Caco-2 (cell line): ENCODE measurements at regions not wholly inside any gene's neighbourhood (a gene's known extent, or its start where the extent isn't known, plus 50 kb on each side); places are given as distances from the start of the nearest gene placed in this dataset.

ENCODE experiments used
- BruUV-seq: library from RNA; stranded (reverse); fragments of 400-500 nt; replicated peaks from 2 replicates; lab custom pipeline; 2021; lab: Mats Ljungman, UMichigan
- CTCF ChIA-PET: fragments of 300-600 bp; sonication (Branson Sonifier 250); formaldehyde crosslinking; loops from one replicate; lab custom pipeline; 2022; ENCODE audit warnings: antibody characterized with exemption; lab: Charles Lee
- POLR2A ChIA-PET: fragments of 300-600 bp; sonication (Branson Sonifier 250); formaldehyde crosslinking; loops from one replicate; lab custom pipeline; 2022; ENCODE audit warnings: antibody characterized with exemption; lab: Charles Lee
- DNase-seq, 2 experiments: peaks; one replicate each; pipeline versions ENCODE4 v3.0.0 to v3.0.0-alpha.2; 2020 to 2022
- H3K27me3 ChIP-seq: replicated peaks from 2 replicates; pipeline ENCODE4 v1.6.0; 2011; ENCODE audit warnings: low read length; ENCODE audit not compliant: control insufficient read depth, insufficient read depth
- H3K36me3 ChIP-seq: 2 replicates; pipeline ENCODE4 v1.5.1; 2011; ENCODE audit warnings: low read length; ENCODE audit not compliant: control insufficient read depth, insufficient read depth
- H3K4me1 ChIP-seq: fragments of 250-450 bp; sonication (Bioruptor Pico); 2 replicates; pipeline ENCODE4 v1.5.1; 2020; ENCODE audit warnings: mild to moderate bottlenecking
- H3K4me3 ChIP-seq: 2 replicates; pipeline ENCODE4 v1.5.1; 2011; ENCODE audit warnings: low read depth, mild to moderate bottlenecking, control low read depth, low read length
- H3K9me3 ChIP-seq: fragments of 250-450 bp; sonication (Bioruptor Pico); 2 replicates; pipeline ENCODE4 v1.5.1; 2020; ENCODE audit warnings: mild to moderate bottlenecking, moderate library complexity
- H3K27ac Mint-ChIP-seq: one replicate; pipeline ENCODE4 v1.8.0; 2022; ENCODE audit warnings: mixed read lengths; ENCODE audit not compliant: unreplicated experiment
- H3K27me3 Mint-ChIP-seq: one replicate; pipeline ENCODE4 v1.8.0; 2022; ENCODE audit warnings: mixed read lengths; ENCODE audit not compliant: insufficient read depth, unreplicated experiment
- H3K36me3 Mint-ChIP-seq: one replicate; pipeline ENCODE4 v1.8.0; 2022; ENCODE audit warnings: mild to moderate bottlenecking, mixed read lengths; ENCODE audit not compliant: insufficient read depth, unreplicated experiment
- H3K4me1 Mint-ChIP-seq: one replicate; pipeline ENCODE4 v1.8.0; 2022; ENCODE audit warnings: low read depth, mixed read lengths; ENCODE audit not compliant: unreplicated experiment
- H3K4me3 Mint-ChIP-seq: one replicate; pipeline ENCODE4 v1.8.0; 2022; ENCODE audit warnings: mild to moderate bottlenecking, moderate library complexity, mixed read lengths; ENCODE audit not compliant: unreplicated experiment
- H3K9me3 Mint-ChIP-seq: one replicate; pipeline ENCODE4 v1.8.0; 2022; ENCODE audit warnings: mixed read lengths; ENCODE audit not compliant: unreplicated experiment
- CTCF ChIP-seq, 2 experiments: fragments of 200-600 bp in 1 of 2; IDR thresholded peaks; 1 replicate in 1 of 2; 2 replicates in 1 of 2; pipeline versions ENCODE4 v1.5.1 to v1.8.0; 2011 to 2022; ENCODE audit warnings: antibody characterized with exemption in 1 of 2, control low read depth in 1 of 2, inconsistent platforms in 1 of 2, low read depth in 1 of 2, low read length in 1 of 2, mild to moderate bottlenecking in 1 of 2, moderate library complexity in 1 of 2; ENCODE audit not compliant: insufficient read depth in 1 of 2, severe bottlenecking in 1 of 2, unreplicated experiment in 1 of 2
- intact Hi-C: fragments of 100-400 bp; cut with micrococcal nuclease; formaldehyde crosslinking; loops from one replicate; pipeline ENCODE4 v1.10.0; 2022; ENCODE audit not compliant: unreplicated experiment

- Mint-ChIP-seq H3K4me3 (no peak overlapping the region), H3K4me1 (no peaks in the 10 kb centered on the region), H3K27ac (no peak overlapping the region), H3K9me3 (no peaks in the 10 kb centered on the region), H3K27me3 (no peaks in the 10 kb centered on the region), H3K36me3 (no peaks in the 10 kb centered on the region)
- TF ChIP-seq CTCF (IDR thresholded peaks at IDR 0.05; ENCODE audit: insufficient read depth in 1 of 2, low read depth in 1 of 2, low read length in 1 of 2, severe bottlenecking in 1 of 2, unreplicated experiment in 1 of 2), result no peak
- no peaks in the 10 kb centered on the region for H3K9me3 ChIP-seq
- no peaks in the 10 kb centered on the region for H3K27me3 ChIP-seq
- H3K4me3 ChIP-seq, result no peak overlapping the region
- CTCF ChIA-PET, result no interaction called here
- BruUV-seq, result no TSS peak
- intact Hi-C loops, result no loop called here
- no peaks in the 10 kb centered on the region for H3K36me3 ChIP-seq
- no peak for DNase-seq
- no peaks in the 10 kb centered on the region for H3K4me1 ChIP-seq
- POLR2A ChIA-PET, result no interaction called here
Observed at GRCh38 chr18:27394687-27395086, 209.6 kb upstream of the CHST9 start.

GRCh38 chr18:27382567-27383216 is 197.6 kb upstream of the CHST9 start:
- H3K27ac Mint-ChIP-seq, result no peak overlapping the region
- no peak overlapping the region for H3K4me3 Mint-ChIP-seq
- Histone ChIP-seq H3K4me1 (no peaks in the 10 kb centered on the region), H3K4me3 (no peak overlapping the region), H3K9me3 (no peaks in the 10 kb centered on the region), H3K27me3 (no peaks in the 10 kb centered on the region), H3K36me3 (no peaks in the 10 kb centered on the region)
- TF ChIP-seq CTCF (IDR thresholded peaks at IDR 0.05; ENCODE audit: insufficient read depth in 1 of 2, low read depth in 1 of 2, low read length in 1 of 2, severe bottlenecking in 1 of 2, unreplicated experiment in 1 of 2), result no peak
- H3K36me3 Mint-ChIP-seq, result no peaks in the 10 kb centered on the region
- ChIA-PET POLR2A (no interaction called here), CTCF (no interaction called here)
- DNase-seq, result no peak
- no TSS peak for BruUV-seq
- no peaks in the 10 kb centered on the region for H3K9me3 Mint-ChIP-seq
- no peaks in the 10 kb centered on the region for H3K4me1 Mint-ChIP-seq
- intact Hi-C loops, result no loop called here
- peaks cover 3% of the 10 kb centered on the region for H3K27me3 Mint-ChIP-seq

GRCh38 chr18:27378431-27379095 is 193.5 kb upstream of the CHST9 start:
- intact Hi-C loops, result no loop called here
- no peak for DNase-seq
- CTCF ChIA-PET, result no interaction called here

More at GRCh38 chr18:27378431-27379095, 193.5 kb upstream of the CHST9 start:
- H3K4me1 Mint-ChIP-seq, result no peaks in the 10 kb centered on the region
- no TSS peak for BruUV-seq
- no peaks in the 10 kb centered on the region for H3K9me3 ChIP-seq
- H3K36me3 Mint-ChIP-seq, result no peaks in the 10 kb centered on the region
- no peak overlapping the region for H3K27ac Mint-ChIP-seq
- H3K36me3 ChIP-seq, result no peaks in the 10 kb centered on the region
- no peak overlapping the region for H3K4me3 Mint-ChIP-seq
- H3K27me3 ChIP-seq, result no peaks in the 10 kb centered on the region
- no peaks in the 10 kb centered on the region for H3K27me3 Mint-ChIP-seq
- H3K4me3 ChIP-seq, result no peak overlapping the region
- H3K9me3 Mint-ChIP-seq, result no peaks in the 10 kb centered on the region
- H3K4me1 ChIP-seq, result no peaks in the 10 kb centered on the region
- POLR2A ChIA-PET, result no interaction called here
- no peak for TF ChIP-seq CTCF (IDR thresholded peaks at IDR 0.05; ENCODE audit: insufficient read depth in 1 of 2, low read depth in 1 of 2, low read length in 1 of 2, severe bottlenecking in 1 of 2, unreplicated experiment in 1 of 2)
